Adrenal gland (tissue), 9 donors: ENCODE measurements at regions not wholly inside any gene's neighbourhood (a gene's known extent, or its start where the extent isn't known, plus 50 kb on each side); places are given as distances from the start of the nearest gene placed in this dataset.

Source experiments
- DNase-seq, 7 donors: peaks; one replicate each; pipeline ENCODE4 v3.0.0-alpha.2; 2019 to 2020
- H3K27ac ChIP-seq, 5 donors: fragments of 200-600 bp; sonication (generic) in 4 of 5; 1 replicate in 3 of 5; 2 replicates in 2 of 5; pipeline versions ENCODE4 v1.5.1 to v1.8.0; 2016 to 2020; ENCODE audit warnings: mild to moderate bottlenecking in 1 of 5
- H3K27me3 ChIP-seq: fragments of 200-600 bp; 2 replicates; pipeline ENCODE4 v1.8.0; 2021
- H3K36me3 ChIP-seq, 2 donors: fragments of 200-600 bp; replicated peaks in 1 of 2; 1 replicate in 1 of 2; 2 replicates in 1 of 2; pipeline versions ENCODE4 v1.5.1 to v1.8.0; 2018 to 2022
- H3K4me1 ChIP-seq, 2 donors: fragments of 200-600 bp; replicated peaks in 1 of 2; 1 replicate in 1 of 2; 2 replicates in 1 of 2; pipeline versions ENCODE4 v1.5.1 to v1.8.0; 2018 to 2021
- H3K4me3 ChIP-seq, 4 donors: fragments of 200-600 bp; sonication (generic) in 3 of 4; one replicate each; pipeline ENCODE4 v1.5.1; 2016 to 2018
- H3K9me3 ChIP-seq, 3 donors: fragments of 200-600 bp; sonication (generic) in 1 of 3; replicated peaks in 1 of 3; 1 replicate in 2 of 3; 2 replicates in 1 of 3; pipeline versions ENCODE4 v1.5.1 to v1.8.0; 2016 to 2021
- CTCF ChIP-seq, 6 experiments: fragments of 450-650 bp in 4 of 6; fragments of 200-600 bp in 2 of 6; sonication (generic) in 1 of 6; IDR thresholded peaks; 1 replicate in 5 of 6; 2 replicates in 1 of 6; pipeline versions ENCODE4 v1.5.1 to v1.8.0; 2016 to 2021; ENCODE audit warnings: antibody characterized with exemption in 6 of 6, mild to moderate bottlenecking in 2 of 6, moderate library complexity in 1 of 6
- POLR2A ChIP-seq, 2 donors: fragments of 450-650 bp; IDR thresholded peaks; one replicate each; pipeline ENCODE4 v1.6.1; 2017; ENCODE audit warnings: antibody characterized with exemption in 2 of 2, mild to moderate bottlenecking in 2 of 2, moderate library complexity in 1 of 2
- WGBS, 4 donors: extraction: QIAGEN DNeasy Blood & Tissue Kit in 2 of 4; methylation state at CpG; one replicate each; pipeline versions ENCODE4 v1.1.5 to v1.1.7; 2013 to 2017; 5-methylcytosine and 5-hydroxymethylcytosine counted together
- intact Hi-C, 2 donors: fragments of 100-400 bp; cut with DNase I; formaldehyde crosslinking; loops; one replicate each; pipeline versions ENCODE4 v1.14.1 to v1.15.0; 2022 to 2023
- donor health status: healthy with polysubstance abuse.
- donor health status: Bipolar disorder and iron deficiency.
- donor health status: DM: yes; HTN: yes; CAD: no.
- donor health status: DM: no; HTN: no; CAD: no.
- donor health status: DM: no; HTN: no; CAD: no.

GRCh38 chr3:72261566-72262564 is 476.9 kb upstream of the PROK2 start:
- intact Hi-C loops = loop anchor here in 1 of 2 donors (10.0 kb wide), 1 partner anchor 387 kb away; no protein-coding TSS in a partner anchor
- Histone ChIP-seq H3K36me3 (no peaks in the 10 kb centered on the region), H3K27me3 (no peaks in the 10 kb centered on the region), H3K4me3 (no peak overlapping the region), H3K4me1 (peaks cover 0 to 8% of the 10 kb centered on the region in 2 donors), H3K9me3 (no peaks in the 10 kb centered on the region), H3K27ac (no peak overlapping the region)
- no peak for DNase-seq
- TF ChIP-seq POLR2A (IDR thresholded peaks at IDR 0.05) = no peak
- no peak for TF ChIP-seq CTCF (IDR thresholded peaks at IDR 0.05)
- WGBS, 4 donors = 68 to 79% (median 72%) methylated on average over 8 of the region's 8 CpGs

GRCh38 chr3:72260588-72260910 is 475.6 kb upstream of the PROK2 start:
- WGBS, 4 donors = 84 to 100% (median 91%) methylated on average over 2 to 5 of the region's 5 CpGs
- intact Hi-C loops = loop anchor here in 1 of 2 donors (10.0 kb wide), 1 partner anchor 386 kb away; no protein-coding TSS in a partner anchor
- no peak for DNase-seq
- no peak overlapping the region for H3K4me3 ChIP-seq
- no peak overlapping the region for H3K27ac ChIP-seq
- H3K36me3 ChIP-seq = no peaks in the 10 kb centered on the region
- H3K4me1 ChIP-seq = peaks cover 4 to 12% of the 10 kb centered on the region in 2 donors
- H3K27me3 ChIP-seq = no peaks in the 10 kb centered on the region
- TF ChIP-seq CTCF (IDR thresholded peaks at IDR 0.05) (no peak), POLR2A (IDR thresholded peaks at IDR 0.05) (no peak)
- H3K9me3 ChIP-seq = no peaks in the 10 kb centered on the region

- DNase-seq = no peak
- TF ChIP-seq CTCF (IDR thresholded peaks at IDR 0.05) (no peak), POLR2A (IDR thresholded peaks at IDR 0.05) (no peak)
- H3K4me1 ChIP-seq = peaks cover 10 to 16% of the 10 kb centered on the region in 2 donors
- no peak overlapping the region for H3K4me3 ChIP-seq
- intact Hi-C loops = loop anchor here (5.0 to 10.0 kb wide), 2 partner anchors 298 to 385 kb away; no protein-coding TSS in a partner anchor
- no peaks in the 10 kb centered on the region for H3K9me3 ChIP-seq
- 87 to 93% (median 88%) methylated on average over 7 of the region's 7 CpGs for WGBS, 4 donors
- no peaks in the 10 kb centered on the region for H3K36me3 ChIP-seq
- H3K27me3 ChIP-seq = no peaks in the 10 kb centered on the region
- no peak overlapping the region for H3K27ac ChIP-seq
Observed at GRCh38 chr3:72259755-72260587, 475.0 kb upstream of the PROK2 start.
